HG03159 (cell line): ENCODE measurements at regions not wholly inside any gene's neighbourhood (a gene's known extent, or its start where the extent isn't known, plus 50 kb on each side); places are given as distances from the start of the nearest gene placed in this dataset.

ENCODE experiments used
- ATAC-seq: cut with Tn5 transposase; IDR thresholded peaks from one replicate; pipeline ENCODE4 v1.9.1; 2021; ENCODE audit warnings: mild to moderate bottlenecking, moderate library complexity; ENCODE audit not compliant: unreplicated experiment

DNA sequence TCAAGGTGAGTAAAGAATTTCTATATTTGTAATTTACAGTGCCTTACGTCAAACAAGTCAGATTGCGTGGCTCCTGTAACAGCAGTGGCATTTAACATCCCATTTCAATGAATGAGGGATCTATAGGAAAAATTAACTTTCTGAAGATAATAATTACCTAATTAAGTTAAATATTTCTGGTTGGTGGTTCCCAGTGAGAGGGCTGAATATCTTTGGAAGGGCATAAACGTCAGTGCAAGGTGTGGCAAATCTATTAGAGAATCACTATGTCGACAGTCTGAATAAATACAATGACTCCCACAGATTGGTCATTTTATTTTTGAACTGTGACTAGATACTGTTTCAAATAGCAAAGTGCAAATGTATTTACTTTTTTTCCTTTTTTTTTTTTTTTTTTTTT is 80.0 kb downstream of the S1PR1 start:
- ATAC-seq: no peak

DNA sequence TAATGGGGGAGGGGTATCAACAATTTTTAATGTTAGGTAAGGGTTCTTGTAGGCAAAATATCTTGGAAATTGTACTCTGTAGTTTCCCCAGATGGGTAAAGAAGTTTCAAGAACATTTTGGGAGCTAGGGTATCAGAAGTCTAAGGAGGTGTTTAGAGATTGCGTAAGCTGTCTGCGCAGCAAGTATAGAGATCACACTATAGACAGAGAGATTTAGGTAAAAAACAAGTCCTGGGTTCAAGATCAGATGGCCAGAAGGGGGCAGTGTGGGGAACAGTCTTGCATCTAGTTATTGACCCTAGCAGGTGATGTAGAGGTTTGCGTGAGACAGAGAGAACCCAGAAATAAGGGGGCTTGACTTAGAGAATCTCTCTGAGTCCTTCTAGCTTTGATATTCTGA is 80.8 kb downstream of the S1PR1 start:
- no peak for ATAC-seq

DNA sequence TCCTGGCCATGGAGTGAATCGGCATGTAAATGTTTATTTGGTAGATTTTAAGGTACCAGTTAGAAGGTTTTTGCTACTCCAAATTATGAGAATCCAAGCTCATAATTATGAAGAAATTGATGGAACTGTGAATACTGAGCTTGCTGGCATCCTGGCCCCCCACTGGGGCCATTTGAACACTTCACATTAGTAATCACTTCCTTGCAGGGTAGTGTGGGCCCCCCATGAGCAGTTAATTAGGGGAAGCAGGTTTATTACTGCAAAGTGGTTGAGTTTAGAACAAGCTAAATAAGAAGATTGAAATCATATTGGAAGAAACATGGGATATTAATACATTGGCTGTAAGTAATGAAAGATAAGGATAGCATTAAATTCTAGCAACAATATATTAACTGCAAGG is 86.7 kb downstream of the S1PR1 start:
- no peak for ATAC-seq

DNA sequence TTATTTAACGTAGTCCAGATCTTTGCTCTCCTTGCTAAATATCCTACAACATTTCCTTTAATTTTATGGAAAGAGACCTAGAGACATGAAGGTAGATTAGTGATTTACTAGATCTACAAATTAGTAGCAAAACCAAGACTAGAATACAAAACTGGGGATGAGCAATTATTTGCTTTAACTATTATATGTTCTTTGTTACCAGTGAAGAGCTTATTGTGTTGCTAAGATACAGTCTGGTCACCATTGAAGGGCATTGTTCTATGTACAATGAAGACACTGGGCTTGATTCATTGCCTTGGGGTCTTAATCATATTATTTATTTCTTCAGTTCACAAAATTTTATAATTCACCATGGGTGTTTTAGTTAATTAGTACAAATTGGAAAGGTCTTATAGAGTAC is 88.3 kb downstream of the S1PR1 start:
- ATAC-seq: no peak

DNA sequence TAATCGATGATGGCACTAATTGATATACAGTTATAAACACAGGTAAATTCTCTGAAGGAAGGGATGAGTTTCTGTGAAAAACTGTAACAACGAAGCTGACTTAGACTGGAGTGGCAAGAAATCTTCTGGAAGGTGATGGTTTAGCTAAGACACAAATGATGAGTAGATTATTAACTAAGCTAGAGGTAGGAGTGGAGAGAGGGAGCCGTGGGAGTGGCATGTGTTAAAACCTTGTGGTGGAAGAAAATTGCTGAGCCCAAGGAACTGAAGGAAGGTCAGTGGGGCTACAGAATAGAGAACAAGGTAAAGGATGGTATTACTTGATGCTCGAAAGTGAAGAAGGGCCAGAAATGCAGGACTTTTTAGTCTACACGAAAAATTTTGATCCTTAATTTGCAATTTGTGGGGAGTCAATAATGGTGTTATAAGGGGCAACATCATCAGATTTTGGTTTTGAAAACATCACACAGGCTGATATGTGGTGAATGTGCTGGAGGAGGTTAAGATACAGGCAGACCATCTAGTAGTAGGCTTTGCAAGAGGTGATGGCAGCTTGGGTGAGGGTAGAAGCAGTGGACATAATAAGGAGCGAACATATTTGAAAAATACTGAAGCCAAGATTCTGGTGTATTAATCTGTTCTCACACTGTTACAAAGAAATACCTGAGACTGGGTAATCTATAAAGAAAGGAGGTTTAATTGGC is 93.8 kb downstream of the S1PR1 start:
- no peak for ATAC-seq

DNA sequence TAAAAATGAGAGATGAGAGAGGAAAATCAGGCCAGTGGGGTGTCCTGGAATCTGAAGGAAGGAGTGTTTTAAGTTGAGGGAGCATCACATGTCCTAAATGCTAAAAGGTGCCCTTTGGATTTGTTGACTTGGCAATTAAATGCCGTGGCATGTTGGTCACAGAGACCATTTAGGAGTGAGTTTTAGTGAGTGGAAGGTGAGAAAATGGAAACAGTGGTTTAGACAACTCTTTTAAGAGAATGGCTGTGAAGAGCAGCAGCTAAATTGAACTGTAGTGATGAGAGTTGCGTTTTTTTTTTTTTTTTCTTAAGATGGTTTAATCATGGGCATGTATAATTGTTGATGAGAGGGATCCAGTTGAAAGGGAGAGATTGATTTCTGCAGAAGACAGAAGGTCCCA is 95.0 kb downstream of the S1PR1 start:
- ATAC-seq: no peak

DNA sequence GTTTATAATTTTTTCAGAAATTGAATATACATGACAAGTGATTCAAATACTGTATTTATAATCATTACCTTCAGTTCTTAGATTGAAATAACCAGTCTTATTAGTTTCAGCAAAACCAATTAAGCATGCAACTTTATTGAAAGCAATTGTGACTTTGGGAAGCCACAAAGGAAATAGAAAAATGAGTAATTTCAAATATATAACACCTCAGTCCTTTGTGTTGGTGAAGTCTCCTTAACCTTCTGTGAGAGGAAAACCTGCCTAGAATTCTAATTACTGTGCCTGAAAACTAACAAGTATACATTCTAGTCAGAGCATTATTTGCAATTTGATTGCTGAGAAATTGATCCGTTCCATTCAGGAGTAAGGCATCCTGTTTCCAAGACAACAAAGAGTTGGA is 95.8 kb downstream of the S1PR1 start:
- no peak for ATAC-seq

DNA sequence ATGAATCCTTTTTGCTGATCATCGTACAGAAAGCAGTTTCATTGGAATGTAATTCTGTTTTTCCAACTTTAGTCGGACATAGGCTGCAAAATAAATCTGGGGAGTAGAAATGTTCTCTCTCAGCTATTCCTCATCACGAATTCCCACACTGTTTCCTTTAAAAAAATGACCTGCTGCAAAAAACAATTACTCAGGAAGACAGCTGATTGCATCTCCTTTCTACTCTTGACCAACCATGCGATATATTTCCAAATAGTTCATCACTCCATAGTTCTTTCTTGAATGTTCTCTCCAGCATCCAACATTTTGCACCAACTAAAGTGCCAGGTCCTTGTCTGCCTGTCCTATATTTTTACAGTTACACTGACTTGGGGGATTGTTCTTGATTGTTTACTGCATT is 96.4 kb downstream of the S1PR1 start:
- ATAC-seq: no peak

DNA sequence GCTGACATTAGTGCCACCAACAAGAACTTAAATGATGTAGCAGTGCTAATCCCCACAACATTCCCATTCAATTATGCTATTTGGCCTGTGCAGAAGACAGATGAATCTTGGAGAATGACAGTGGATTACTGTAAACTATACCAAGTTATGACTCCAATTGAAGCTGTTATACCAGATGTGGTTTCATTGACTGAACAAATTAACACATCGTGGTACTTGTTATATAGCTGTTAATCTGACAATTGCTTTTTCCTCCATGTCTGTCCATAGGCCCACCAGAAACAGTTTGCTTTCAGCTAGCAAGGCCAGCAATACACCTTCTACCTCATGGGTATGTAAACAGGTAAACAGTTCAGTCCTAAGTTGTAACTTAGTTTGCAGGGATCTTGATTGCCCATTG is 101.1 kb downstream of the S1PR1 start:
- ATAC-seq: no peak

DNA sequence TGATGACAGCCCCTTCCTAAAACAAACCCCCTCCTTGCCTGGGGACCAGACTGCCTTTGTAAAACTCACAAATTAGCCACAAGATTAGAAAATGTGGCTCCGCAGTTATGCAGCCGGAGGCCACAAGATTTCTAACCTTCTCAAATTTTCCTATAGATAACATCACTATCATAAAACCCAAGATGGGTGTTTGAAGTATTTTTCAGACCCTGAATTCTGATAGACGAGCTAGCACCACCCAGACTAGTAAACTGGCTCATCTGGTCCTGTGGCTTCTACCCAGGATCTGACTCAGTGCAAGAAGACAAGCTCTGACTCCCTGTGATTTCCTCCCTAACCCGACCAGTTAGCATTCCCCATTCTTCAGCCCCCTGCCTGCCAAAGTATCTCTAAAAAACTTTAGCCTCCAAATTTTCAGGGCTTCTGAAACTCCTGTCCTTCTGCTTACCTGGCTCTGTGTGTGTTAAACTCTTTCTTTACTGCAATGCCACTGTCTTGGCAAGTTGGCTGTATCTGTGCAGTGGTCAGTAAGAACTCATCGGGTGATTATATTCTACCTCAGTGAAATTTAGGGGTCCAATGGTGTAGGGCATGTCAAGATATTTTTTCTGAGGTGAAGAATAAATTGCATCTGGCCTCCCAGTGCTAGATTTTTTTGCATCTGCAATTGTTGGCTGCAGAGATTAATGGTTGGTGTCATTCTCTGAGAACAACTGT is 102.1 kb downstream of the S1PR1 start:
- no peak for ATAC-seq

DNA sequence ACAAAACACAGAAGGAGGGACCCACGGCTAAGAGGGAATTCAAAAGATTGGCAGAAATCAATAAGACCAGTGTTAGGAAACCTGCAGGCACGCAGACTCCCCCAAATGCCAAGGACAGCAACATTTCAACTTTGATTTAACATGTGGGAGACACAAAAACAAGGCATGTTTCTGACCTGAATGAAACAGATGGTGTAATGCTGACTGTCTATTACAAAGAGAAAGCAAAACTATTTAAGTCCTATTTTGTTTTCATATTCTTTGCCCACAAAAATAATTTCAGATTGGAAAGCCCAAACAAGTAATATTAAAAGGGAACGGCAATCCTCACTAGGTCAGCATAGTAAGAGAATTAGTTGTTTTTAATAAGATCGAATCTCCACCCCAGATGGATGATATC is 107.9 kb downstream of the S1PR1 start:
- ATAC-seq: no peak

DNA sequence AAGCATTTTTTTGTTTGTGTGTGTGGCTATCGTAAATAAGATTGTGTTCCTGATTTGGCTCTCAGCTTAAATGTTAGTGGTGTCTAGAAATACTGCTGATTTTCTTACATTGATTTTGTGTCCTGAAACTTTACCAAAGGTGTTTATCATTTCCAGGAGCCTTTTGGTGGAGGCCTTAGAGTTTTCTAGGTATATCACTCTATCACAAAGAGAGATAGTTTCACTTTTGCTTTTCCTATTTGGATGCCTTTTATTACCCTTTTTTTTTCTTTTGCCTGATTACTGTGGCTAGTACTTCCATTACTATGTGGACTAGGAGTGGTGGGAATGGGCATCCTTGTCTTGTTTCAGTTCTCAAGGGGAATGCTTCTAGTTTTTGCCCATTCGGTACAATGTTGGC is 109.6 kb downstream of the S1PR1 start:
- no peak for ATAC-seq

DNA sequence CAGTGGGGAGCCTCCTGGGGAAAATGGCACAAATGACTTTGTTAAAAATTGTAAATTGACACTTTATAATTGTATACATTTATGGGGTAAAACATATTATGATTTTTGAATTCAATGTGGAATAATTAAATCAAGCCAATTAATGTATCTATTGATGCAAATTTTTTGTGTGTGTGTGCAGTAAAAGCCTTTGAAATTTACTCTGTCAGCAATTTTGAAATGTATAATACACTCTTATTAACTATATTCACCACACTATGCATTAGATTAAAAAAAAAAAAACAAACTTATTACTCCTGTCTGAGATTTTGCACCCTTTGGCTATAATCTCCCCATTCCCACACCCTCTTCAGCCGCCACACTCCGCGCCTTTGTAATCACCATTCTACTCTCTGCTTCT is 119.2 kb downstream of the S1PR1 start:
- no peak for ATAC-seq

DNA sequence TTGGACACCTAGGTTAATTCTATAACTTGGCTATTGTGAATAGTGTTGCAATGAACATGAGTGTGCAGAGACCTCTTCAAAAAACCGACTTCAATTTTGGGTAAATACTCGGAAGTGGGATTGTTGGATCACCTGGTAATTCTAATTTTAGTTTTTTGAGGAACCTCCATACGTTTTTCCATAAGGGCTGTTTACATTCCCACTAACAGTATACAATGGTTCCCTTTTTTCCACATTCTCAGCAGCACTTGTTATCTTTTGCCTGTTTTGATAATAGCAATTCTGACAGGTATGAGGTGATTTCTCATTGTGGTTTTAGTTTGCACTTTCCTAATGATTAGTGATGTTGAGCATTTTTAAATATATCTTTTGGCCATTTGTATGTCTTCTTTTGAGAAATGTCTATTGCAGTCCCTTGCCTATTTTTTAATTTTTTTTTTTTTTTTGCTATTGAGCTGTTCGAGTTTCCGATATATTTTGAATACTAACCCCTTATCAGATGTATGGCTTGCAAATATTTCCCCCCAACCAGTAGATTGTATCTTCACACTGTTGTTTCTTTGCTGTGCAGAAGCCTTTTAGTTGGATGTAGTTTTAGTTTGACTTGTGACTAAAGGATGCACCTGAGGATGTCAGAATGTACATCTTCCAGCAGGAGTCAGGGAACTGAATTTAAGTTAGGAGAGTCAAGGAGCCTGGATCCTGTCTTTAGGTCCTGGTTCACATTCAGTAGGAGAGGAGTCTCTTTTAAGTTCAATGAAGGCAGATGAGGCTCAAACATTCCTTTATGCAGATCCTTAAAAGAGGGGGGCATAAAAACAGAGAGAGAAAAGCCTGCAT is 120.0 kb downstream of the S1PR1 start:
- peak; percentile 15 for ATAC-seq

DNA sequence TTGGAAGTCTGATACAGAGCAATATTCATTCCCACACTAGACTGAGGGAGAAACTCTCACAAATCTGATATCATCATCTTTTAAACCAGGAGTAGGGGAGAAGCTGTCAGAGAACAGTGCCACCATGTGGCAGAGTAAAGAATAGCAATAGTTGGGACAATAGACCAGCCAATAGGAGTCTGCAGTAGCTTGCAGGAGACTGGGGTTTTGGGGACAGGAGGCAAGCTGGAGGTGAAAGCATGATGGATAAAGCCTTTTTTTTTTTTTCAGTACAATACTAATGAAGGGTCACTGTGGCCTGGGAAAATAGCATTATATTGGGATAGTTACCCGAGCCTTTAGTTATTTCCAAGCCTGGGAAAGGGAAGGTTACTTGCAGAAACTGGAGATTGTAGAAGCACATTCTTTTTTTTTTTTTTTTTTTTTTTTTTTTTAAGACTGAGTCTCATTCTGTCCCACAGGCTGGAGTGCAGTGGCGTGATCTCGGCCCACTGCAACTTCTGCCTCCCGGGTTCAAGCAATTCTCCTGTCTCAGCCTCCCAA is 120.7 kb downstream of the S1PR1 start:
- ATAC-seq: peak; percentile 90

DNA sequence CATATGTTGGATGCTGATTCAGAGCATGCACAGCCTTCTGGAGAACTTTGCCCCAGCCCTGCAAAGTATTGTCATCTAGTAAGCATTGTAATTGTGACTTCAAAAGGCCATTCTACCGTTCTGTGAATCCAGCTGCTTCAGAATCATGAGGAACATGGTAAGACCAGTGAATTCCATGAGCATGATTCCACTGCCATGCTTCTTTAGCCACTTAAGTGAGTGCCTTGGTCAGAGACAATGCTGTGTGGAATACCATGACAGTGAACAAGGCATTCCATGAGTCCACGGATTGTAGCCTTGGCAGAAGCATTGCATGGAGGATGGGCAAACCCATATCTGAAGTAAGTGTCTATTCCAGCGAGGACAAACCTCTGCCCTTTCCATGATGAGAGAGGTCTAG is 123.7 kb downstream of the S1PR1 start:
- ATAC-seq: no peak

DNA sequence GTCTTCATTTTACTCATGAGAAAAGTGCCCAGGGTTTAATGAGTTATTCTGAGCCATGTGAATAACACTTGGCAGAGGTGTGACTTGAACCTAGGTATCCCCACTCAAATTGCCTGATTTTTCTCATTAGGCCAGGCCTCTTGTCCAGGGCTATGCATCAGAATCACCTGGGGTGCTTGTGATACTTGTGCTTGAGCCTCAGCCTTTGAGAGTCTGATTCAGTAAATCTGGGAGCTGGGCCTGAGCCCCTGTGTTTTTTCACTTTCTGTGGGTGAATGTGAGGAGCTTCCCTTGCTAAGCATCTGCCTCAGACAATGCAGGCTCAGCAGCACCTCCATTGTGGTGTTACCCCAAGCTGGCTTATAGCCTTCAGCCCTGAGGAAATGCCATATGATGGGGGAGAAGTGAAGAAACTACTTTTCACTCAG is 127.1 kb downstream of the S1PR1 start:
- ATAC-seq: no peak

DNA sequence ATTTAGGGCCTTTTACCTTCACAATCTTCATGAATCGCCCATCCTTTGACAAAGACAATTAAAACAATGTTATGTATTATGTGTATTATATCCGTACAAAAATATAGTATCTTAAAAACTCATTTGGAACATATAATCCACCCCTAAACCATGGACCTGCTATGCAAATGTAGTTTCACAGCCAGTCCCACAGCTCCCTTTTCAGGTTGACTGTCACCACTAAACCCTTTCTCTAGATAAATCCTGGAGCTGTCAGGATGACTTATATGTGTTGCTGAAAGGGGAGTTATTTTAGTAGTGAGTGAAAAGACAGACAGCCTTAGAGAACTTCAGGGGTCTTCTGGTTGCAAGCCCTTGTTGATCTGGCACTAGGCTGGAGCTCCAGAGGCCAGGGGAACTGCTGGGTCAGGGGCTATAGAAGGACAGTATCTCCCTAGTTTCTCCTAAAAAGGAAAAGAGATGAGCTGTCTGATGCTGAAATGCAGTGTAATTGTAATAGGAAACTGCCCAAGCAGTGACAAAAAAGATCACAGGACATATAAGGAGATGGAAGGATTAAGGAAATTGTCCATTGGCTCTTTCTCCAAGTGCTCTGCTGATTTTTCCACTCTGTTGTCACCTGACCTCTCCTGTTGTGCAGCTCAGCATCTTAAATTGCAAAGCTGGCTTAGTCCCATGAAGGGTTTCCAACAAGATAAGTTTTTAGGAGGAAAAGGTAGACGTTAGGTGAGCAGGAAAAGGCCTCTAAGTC is 127.7 kb downstream of the S1PR1 start:
- no peak for ATAC-seq

DNA sequence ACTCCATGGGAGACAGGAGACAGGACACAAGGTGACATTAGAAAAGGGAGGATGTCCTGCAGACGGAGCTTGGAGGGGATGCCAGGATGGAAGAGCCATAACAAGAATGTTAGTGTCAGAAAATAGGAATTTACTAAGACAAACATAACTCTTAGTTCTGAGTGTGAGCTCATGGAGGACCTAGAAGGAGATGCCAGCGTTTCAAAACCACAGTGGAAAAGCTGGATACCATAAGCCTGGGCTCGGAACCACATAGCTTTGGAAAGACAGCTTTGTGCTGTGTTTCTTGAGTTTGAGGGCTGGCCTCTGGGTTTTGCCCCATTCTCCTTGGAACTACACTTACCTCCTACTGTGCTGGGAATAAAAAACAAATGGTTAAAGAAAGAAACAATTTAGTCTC is 128.4 kb downstream of the S1PR1 start:
- ATAC-seq: no peak

DNA sequence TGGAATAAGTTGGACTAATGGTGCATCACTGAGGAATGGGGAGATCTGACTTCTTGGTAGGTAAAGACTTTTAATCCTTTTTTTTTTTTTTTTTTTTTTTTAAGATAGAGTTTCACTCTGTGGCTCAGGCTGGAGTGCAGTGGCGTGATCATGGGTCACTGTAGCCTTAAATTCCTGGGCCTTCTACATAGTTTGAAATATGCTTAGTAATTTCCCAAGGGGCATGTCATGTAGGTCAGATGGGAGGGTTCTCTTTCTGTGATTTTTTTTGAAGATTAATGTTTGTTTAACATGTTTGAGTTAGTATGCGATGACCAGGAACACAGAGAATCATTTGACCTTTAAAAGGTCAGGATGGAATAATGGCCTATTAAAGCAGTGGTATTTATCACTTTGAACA is 129.1 kb downstream of the S1PR1 start:
- no peak for ATAC-seq
